Fibroblast of lung (primary cell): ENCODE measurements at regions not wholly inside any gene's neighbourhood (a gene's known extent, or its start where the extent isn't known, plus 50 kb on each side); places are given as distances from the start of the nearest gene placed in this dataset.

Experiments
- EZH2 ChIP-seq: IDR thresholded peaks from 2 replicates; pipeline ENCODE4 v1.5.1; 2012; ENCODE audit warnings: low read length, control low read depth, mild to moderate bottlenecking; ENCODE audit errors: missing control alignments
- TF ChIP-seq, protein P1 (sequence below), 2 donors: IDR thresholded peaks in 1 of 2; conservative IDR thresholded peaks in 1 of 2; 1 replicate in 1 of 2; 2 replicates in 1 of 2; pipeline ENCODE4 v1.5.1; 2011 to 2012; ENCODE audit warnings: low read length in 2 of 2, control low read depth in 1 of 2, inconsistent platforms in 1 of 2, low read depth in 1 of 2, mild to moderate bottlenecking in 1 of 2

DNA sequence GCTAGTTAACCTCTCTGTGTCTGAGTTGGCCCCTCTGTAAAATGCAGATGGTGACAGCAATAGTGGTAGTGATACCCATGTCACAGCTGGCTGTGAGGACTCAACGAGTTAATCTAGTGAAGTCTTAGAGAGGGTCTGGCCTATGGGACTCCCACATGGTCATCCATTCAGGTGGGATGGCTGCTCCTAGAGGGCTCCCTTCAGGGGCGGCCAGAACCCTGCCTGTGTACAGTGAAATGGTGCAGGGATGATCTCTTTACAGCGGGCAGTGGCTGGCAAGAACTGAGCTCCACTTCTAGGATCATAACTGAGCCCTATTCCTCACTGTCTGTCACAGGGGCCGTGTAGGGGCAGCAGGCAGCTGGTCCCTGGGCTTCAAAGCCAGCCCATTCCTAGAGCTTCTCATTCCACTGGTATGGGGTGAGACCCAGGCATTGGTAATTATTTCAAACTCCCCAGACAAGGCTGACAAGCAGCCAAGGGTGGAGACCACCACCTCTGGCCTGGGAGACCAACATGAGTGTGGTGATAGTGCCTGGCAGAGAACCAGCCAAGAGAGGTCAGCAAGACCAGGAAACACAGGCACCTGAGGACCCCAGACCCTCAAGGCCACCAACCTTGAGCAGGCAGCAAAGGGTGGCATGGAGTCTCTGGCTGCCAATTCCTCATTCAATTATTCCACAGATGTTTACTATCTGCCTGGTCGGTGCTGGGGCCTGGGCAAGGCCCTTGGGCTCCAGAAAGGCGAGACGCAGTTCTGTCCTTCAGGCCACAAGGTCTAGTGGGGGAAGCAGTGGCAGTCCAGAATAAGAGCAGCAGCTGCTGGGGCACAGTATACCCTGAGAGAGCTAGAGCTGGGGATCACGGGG, 103.4 kb downstream of the MRPL14 start:
- TF ChIP-seq, protein P1, sequence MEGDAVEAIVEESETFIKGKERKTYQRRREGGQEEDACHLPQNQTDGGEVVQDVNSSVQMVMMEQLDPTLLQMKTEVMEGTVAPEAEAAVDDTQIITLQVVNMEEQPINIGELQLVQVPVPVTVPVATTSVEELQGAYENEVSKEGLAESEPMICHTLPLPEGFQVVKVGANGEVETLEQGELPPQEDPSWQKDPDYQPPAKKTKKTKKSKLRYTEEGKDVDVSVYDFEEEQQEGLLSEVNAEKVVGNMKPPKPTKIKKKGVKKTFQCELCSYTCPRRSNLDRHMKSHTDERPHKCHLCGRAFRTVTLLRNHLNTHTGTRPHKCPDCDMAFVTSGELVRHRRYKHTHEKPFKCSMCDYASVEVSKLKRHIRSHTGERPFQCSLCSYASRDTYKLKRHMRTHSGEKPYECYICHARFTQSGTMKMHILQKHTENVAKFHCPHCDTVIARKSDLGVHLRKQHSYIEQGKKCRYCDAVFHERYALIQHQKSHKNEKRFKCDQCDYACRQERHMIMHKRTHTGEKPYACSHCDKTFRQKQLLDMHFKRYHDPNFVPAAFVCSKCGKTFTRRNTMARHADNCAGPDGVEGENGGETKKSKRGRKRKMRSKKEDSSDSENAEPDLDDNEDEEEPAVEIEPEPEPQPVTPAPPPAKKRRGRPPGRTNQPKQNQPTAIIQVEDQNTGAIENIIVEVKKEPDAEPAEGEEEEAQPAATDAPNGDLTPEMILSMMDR (conservative IDR thresholded peaks at IDR 0.05 in 1 of 2, IDR thresholded peaks at IDR 0.05 in 1 of 2; ENCODE audit: low read depth in 1 of 2, low read length in 2 of 2) = no peak
- no peak for TF ChIP-seq EZH2
